WERI-Rb-1 (cell line): ENCODE measurements at regions not wholly inside any gene's neighbourhood (a gene's known extent, or its start where the extent isn't known, plus 50 kb on each side); places are given as distances from the start of the nearest gene placed in this dataset.

ENCODE experiments used
- DNase-seq: peaks from one replicate; pipeline ENCODE4 v3.0.0-alpha.2; 2020
- H3K27ac ChIP-seq: fragments of 250-450 bp; sonication (Bioruptor Pico); 2 replicates; pipeline ENCODE4 v1.5.1; 2020; ENCODE audit warnings: mild to moderate bottlenecking, moderate library complexity
- H3K27me3 ChIP-seq: fragments of 250-450 bp; sonication (Bioruptor Pico); 2 replicates; pipeline ENCODE4 v1.5.1; 2021; ENCODE audit warnings: mild to moderate bottlenecking, low read depth, moderate library complexity; ENCODE audit not compliant: insufficient read depth, severe bottlenecking
- H3K36me3 ChIP-seq: fragments of 250-450 bp; sonication (Bioruptor Pico); 2 replicates; pipeline ENCODE4 v1.5.1; 2020; ENCODE audit warnings: mild to moderate bottlenecking, moderate library complexity
- H3K4me3 ChIP-seq: 2 replicates; pipeline ENCODE4 v1.5.1; 2011; ENCODE audit warnings: low read depth, mild to moderate bottlenecking, control low read depth, low read length
- H3K9me3 ChIP-seq: fragments of 250-450 bp; sonication (Bioruptor Pico); 2 replicates; pipeline ENCODE4 v1.5.1; 2021; ENCODE audit warnings: mild to moderate bottlenecking, moderate library complexity; ENCODE audit not compliant: severe bottlenecking
- CTCF ChIP-seq: IDR thresholded peaks from 2 replicates; pipeline ENCODE4 v1.5.1; 2011; ENCODE audit warnings: low read depth, mild to moderate bottlenecking, control low read depth, inconsistent platforms, low read length

DNA sequence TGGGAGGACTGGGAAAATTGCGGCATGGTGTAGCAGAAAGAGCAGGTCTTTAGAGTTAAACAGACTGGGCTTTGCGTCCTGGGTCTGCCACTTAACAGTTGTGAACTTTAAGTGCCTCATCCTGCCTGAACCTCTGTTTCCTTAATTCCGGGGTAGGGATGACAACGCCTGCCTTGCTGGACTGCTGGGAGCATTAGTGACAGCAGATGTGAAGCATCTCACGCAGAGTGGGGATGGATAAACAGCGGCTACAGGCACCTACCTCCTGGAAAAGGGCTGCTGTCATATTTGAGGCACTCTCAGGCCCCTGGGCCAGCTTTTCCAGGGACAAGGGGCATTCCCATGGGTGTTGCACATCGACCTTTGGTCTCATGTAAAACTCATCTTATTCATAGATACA lies 572.2 kb downstream of the TBC1D22A start:
- no peaks in the 10 kb centered on the region for H3K27me3 ChIP-seq
- H3K9me3 ChIP-seq = no peaks in the 10 kb centered on the region
- no peak for TF ChIP-seq CTCF
- no peak for DNase-seq
- H3K4me3 ChIP-seq = no peak overlapping the region
- H3K27ac ChIP-seq = no peak overlapping the region
- H3K36me3 ChIP-seq = no peaks in the 10 kb centered on the region

GRCh38 chr22:47333625-47334024 lies 571.2 kb downstream of the TBC1D22A start:
- no peaks in the 10 kb centered on the region for H3K36me3 ChIP-seq
- no peak for DNase-seq
- no peak overlapping the region for H3K27ac ChIP-seq
- H3K9me3 ChIP-seq = no peaks in the 10 kb centered on the region
- TF ChIP-seq CTCF = no peak
- H3K4me3 ChIP-seq = no peak overlapping the region
- no peaks in the 10 kb centered on the region for H3K27me3 ChIP-seq

DNA sequence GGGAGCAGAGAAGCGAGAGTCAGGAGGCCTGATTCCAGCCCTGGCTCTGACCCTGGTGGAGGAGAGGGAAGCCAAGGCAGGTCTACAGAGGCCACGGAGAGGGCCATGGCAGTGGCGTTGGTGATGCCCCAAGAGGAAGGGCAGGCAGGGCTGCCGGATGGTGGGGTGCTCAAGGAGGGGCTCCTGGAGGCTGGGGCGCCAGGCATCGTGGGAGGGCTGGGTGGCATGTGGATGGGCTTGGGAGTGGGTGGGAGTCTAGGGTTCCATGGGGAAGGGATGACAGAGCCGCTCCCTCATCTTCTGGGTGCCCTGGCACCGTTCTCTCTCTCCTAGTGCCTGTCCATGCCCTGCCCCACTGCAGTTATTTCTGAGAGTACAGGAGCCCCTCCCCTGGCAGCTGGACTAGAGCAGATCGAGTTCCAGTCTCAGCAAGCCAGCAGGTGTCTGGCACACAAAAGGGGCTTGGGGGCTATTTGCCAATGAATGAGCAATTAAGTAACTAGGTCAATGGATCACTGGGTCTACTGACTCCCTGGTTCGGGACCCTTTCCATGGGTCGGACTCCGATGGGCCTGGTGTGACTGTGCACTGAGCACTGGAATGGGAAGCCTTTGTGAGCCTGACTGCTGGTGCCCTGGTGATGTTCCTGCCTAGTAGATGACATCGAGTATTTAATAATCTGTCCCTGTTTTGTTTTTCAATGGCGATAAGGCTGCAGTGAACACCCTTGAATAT lies 570.0 kb downstream of the TBC1D22A start:
- Histone ChIP-seq H3K36me3 (no peaks in the 10 kb centered on the region), H3K9me3 (no peaks in the 10 kb centered on the region), H3K27me3 (no peaks in the 10 kb centered on the region), H3K4me3 (no peak overlapping the region), H3K27ac (no peak overlapping the region)
- no peak for TF ChIP-seq CTCF
- no peak for DNase-seq

GRCh38 chr22:47331750-47332149 lies 569.3 kb downstream of the TBC1D22A start:
- no peak for DNase-seq
- Histone ChIP-seq H3K27ac (no peak overlapping the region), H3K27me3 (no peaks in the 10 kb centered on the region), H3K36me3 (no peaks in the 10 kb centered on the region), H3K4me3 (no peak overlapping the region), H3K9me3 (no peaks in the 10 kb centered on the region)
- no peak for TF ChIP-seq CTCF

DNA sequence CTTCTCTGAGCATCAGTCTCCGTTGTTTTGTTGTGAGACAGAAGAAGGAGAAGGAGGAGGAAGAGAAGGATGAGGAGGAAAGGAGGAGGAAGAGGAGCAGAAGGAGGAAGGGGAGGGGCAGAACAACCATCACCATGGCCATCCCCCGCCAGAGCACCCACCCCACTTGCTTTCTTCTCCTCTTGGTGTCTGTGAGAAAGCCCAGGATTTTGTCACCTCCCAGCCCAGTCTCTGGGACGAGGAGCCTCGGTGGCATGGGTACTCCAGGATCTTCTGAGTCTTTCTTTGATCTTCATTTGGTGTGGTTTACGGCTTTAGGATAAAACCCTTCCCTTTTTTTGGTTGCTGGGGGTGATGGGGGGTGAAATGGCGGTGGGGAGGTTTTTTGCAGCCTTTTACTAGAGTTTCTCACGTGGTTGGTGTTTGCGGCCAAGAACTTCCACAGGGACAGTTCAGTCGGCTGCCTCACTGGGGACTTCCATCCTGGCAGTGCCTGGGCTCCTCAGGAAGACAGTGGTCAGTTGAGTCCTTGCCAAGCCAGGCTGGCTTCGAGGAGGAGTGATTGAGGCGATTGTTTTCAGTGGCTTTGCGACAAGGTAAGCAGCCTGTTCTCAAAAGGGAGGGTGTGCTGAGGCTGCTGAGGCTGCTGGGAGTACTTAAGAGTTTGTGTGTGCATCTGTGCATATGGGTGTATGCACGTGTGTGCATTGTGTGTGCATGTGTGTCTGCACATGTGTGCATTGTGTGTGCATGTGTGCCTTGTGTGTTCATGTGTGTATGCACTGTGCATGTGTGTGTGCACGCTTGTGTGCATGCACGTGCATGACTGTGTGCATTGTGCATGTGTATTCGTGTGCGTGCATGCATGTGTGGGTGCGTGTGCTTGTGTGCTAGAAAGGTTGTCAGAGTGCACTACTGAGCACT lies 567.5 kb downstream of the TBC1D22A start:
- TF ChIP-seq CTCF = no peak
- Histone ChIP-seq H3K4me3 (no peak overlapping the region), H3K27ac (no peak overlapping the region), H3K36me3 (no peaks in the 10 kb centered on the region), H3K27me3 (no peaks in the 10 kb centered on the region), H3K9me3 (no peaks in the 10 kb centered on the region)
- no peak for DNase-seq
